Kidney epithelial cell (primary cell): ENCODE measurements at regions not wholly inside any gene's neighbourhood (a gene's known extent, or its start where the extent isn't known, plus 50 kb on each side); places are given as distances from the start of the nearest gene placed in this dataset.

Source experiments
- DNase-seq: peaks from one replicate; pipeline ENCODE4 v3.0.0-alpha.2; 2010; ENCODE audit warnings: low read depth
- H3K27me3 ChIP-seq: 2 replicates; pipeline ENCODE4 v1.6.0; 2011; ENCODE audit warnings: low read length; ENCODE audit not compliant: control insufficient read depth, insufficient read depth
- H3K36me3 ChIP-seq: 2 replicates; pipeline ENCODE4 v1.5.1; 2011; ENCODE audit warnings: low read length; ENCODE audit not compliant: control insufficient read depth, insufficient read depth
- H3K4me3 ChIP-seq: 2 replicates; pipeline ENCODE4 v1.5.1; 2011; ENCODE audit warnings: low read depth, mild to moderate bottlenecking, control low read depth, low read length
- CTCF ChIP-seq: IDR thresholded peaks from 2 replicates; pipeline ENCODE4 v1.5.1; 2011; ENCODE audit warnings: mild to moderate bottlenecking, moderate library complexity, low read length, control low read depth, inconsistent platforms; ENCODE audit not compliant: insufficient read depth, poor library complexity, severe bottlenecking

DNA sequence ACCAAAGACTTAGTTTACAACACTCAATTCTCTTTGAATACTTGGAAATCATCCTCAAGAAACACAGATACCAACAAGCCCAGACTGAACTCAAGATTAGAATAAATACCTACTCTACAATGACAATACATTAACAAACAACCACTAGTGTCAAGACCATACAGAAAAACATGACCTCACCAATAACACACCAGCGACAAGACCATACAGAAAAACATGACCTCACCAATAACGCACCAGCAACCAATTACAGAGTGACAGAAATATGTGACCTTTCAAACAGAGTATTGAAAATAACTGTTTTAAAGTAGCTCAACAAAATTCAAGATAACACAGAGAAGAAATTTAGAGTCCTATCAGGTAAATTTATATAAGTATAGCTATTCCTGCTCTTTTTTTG is 876.0 kb downstream of the EPHA3 start:
- no peaks in the 10 kb centered on the region for H3K27me3 ChIP-seq
- H3K36me3 ChIP-seq, result no peaks in the 10 kb centered on the region
- DNase-seq, result no peak
- TF ChIP-seq CTCF, result no peak
- H3K4me3 ChIP-seq, result no peak overlapping the region

GRCh38 chr3:90005281-90005847 is 897.9 kb downstream of the EPHA3 start:
- Histone ChIP-seq H3K4me3 (no peak overlapping the region), H3K27me3 (no peaks in the 10 kb centered on the region), H3K36me3 (no peaks in the 10 kb centered on the region)
- DNase-seq, result no peak
- TF ChIP-seq CTCF, result no peak

- no peak for TF ChIP-seq CTCF
- no peak overlapping the region for H3K4me3 ChIP-seq
- DNase-seq, result no peak
Observed at GRCh38 chr3:90007778-90008499, 900.5 kb downstream of the EPHA3 start.

DNA sequence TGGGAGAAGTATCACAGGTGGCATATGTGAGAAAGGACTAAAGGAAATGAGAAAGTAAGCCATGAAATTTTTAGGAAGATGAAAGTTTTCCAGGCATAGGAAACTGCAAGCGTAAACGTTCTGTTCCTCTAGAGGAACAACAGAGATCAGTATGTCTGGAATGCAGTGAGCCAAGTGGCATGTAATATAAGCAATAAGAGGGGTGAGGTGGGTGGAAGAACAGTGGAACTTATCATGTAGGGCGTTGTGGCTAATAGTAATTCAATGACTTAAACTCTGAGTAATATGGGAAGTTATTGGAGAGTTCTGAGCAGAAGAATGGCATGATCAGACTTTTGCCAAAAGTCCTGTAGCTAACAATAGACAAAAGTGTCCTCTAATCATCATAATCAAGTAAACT is 902.9 kb downstream of the EPHA3 start:
- TF ChIP-seq CTCF, result no peak
- no peaks in the 10 kb centered on the region for H3K27me3 ChIP-seq
- no peak for DNase-seq
- no peaks in the 10 kb centered on the region for H3K36me3 ChIP-seq
- H3K4me3 ChIP-seq, result no peak overlapping the region

More at GRCh38 chr3:90007778-90008499, 900.5 kb downstream of the EPHA3 start:
- Histone ChIP-seq H3K36me3 (no peaks in the 10 kb centered on the region), H3K27me3 (no peaks in the 10 kb centered on the region)

DNA sequence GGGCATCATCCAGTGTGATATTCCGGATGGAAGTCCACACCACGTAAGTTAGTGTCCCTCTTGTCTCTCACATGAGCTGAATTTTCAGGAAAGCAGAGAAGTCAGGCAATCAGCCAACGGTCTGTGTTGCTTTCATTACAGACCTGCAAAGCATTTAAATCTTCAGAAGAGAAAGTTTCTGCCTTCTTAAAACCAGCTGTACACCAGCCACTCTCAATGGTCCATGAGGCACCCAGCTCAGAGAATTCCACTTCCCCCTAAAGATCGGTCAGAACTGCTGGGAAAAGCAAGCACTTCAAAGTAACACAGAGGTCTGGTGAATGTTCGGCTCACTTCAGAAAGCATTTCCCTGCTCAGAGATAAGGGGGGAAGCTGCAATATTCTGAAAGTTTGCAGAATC is 903.7 kb downstream of the EPHA3 start:
- Histone ChIP-seq H3K4me3 (no peak overlapping the region), H3K27me3 (no peaks in the 10 kb centered on the region), H3K36me3 (no peaks in the 10 kb centered on the region)
- no peak for TF ChIP-seq CTCF
- no peak for DNase-seq

DNA sequence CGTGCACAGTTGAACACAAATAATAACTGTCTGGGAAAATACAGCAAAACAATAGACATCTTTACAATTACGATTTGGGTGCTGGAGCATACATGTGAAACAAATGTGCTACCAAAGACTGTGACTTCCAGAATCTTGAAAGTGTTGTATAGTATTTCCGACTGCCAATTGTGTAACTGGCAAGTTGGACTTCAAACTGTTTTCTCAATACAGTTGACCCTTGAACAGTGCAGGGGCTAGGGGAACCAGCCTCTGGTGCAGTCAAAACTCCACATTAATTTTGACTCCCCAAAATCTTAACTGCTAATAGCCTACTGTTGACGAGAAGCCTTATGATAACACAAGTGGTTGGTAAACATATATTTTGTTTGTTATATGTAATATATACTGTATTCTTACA is 904.2 kb downstream of the EPHA3 start:
- no peak for DNase-seq
- no peaks in the 10 kb centered on the region for H3K27me3 ChIP-seq
- TF ChIP-seq CTCF, result no peak
- no peak overlapping the region for H3K4me3 ChIP-seq
- H3K36me3 ChIP-seq, result no peaks in the 10 kb centered on the region
